ENCODE measurements at regions not wholly inside any gene's neighbourhood (a gene's known extent, or its start where the extent isn't known, plus 50 kb on each side); places are given as distances from the start of the nearest gene placed in this dataset.

GRCh38 chr6:133626096-133626666 is 262.7 kb upstream of the TCF21 start:
- peak in 2 of 11 donors; percentile 32 to 49 for DNase-seq (ENCODE audit: extremely low read depth in 1 of 11, low read depth in 9 of 11, low spot score in 4 of 11)

GRCh38 chr6:133629970-133630369 is 258.9 kb upstream of the TCF21 start:
- no peak for DNase-seq (ENCODE audit: extremely low read depth in 1 of 11, low read depth in 9 of 11, low spot score in 4 of 11)

DNA sequence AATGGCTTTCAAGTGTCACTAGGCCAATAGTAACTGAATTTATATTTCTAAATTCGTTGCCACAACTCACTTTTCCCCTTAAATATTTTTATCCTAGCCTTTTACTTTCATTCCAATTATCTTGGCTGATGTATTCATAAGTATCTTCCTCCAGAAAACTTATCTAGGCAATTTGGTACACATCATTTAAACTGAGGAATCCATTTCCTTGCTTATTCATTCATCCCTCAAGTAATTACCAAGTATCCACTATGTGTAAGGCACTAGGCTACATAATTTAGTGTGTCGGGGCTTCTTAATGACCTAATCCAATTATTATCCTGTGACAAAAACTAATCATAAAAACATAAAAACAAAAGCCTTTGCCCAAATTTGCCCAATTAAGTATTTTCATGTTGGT is 258.3 kb upstream of the TCF21 start:
- no peak for DNase-seq (ENCODE audit: extremely low read depth in 1 of 11, low read depth in 9 of 11, low spot score in 4 of 11)

- DNase-seq (ENCODE audit: extremely low read depth in 1 of 11, low read depth in 9 of 11, low spot score in 4 of 11) = peak in 1 of 11 donors; percentile 46
Measured at GRCh38 chr6:133631421-133631820, 257.5 kb upstream of the TCF21 start.

DNA sequence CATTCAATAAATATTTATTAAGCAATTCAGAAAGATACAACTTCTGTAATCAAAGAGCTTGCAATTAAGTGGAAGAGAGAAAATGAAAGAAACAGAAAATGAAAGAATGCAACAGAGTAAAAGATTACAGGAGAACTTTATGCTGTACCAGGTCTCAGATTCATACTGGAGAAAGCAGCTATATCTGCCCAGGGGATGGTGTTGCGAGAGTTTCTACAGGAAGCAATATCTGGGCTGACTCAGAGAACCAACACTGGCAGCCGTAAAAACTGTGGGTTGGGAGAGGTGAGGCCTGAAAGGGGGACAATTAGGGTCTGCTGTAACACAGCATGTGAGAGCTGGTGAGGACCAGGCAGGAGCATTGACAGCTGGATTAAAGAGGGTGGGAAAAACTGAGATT is 256.7 kb upstream of the TCF21 start:
- no peak for DNase-seq (ENCODE audit: extremely low read depth in 1 of 11, low read depth in 9 of 11, low spot score in 4 of 11)

- no peak for DNase-seq (ENCODE audit: extremely low read depth in 1 of 11, low read depth in 9 of 11, low spot score in 4 of 11)
Measured at GRCh38 chr6:133632906-133633305, 256.0 kb upstream of the TCF21 start.

DNA sequence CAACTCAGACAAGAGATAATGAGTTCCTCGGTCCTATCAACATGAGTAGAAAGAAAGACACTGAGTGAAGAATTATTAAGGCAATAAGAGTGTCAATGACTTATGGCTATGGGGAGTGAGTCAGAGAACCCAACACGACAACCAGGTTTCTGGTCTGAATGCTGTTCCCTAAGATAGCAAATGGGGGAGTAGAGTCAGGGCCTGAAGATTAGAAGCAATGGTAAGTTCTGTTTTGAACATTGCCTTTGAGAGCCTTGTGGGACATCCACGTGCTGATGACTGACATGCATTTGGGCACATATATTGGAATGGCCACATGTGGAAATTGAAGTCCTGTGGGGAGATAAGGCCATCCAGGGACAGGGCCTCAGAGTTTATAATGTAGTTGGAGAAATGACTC is 254.4 kb upstream of the TCF21 start:
- no peak for DNase-seq (ENCODE audit: extremely low read depth in 1 of 11, low read depth in 9 of 11, low spot score in 4 of 11)

- no peak for DNase-seq (ENCODE audit: extremely low read depth in 1 of 11, low read depth in 9 of 11, low spot score in 4 of 11)
Measured at GRCh38 chr6:133635447-133635846, 253.5 kb upstream of the TCF21 start.

- no peak for DNase-seq (ENCODE audit: extremely low read depth in 1 of 11, low read depth in 9 of 11, low spot score in 4 of 11)
Measured at GRCh38 chr6:133637436-133637835, 251.5 kb upstream of the TCF21 start.

DNA sequence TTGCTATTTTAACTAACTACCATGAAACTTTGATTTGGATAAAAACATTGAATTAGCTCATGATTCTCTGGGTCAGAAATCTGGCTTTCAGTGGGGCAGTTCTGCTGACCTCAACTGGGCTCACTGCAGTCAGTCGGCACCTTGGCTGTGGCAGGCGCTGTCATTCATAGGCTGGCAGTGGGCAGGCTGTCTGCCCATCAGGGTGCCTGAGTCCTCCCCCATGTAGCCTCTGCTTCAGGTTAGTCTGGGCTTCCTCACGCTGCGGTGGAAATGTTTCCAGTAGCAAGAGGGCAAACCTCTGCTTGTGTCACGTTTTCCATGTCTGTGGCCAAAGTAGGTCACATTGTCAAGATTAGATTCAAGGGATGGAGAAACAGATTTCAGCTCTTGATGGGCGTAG is 251.0 kb upstream of the TCF21 start:
- no peak for DNase-seq (ENCODE audit: extremely low read depth in 1 of 11, low read depth in 9 of 11, low spot score in 4 of 11)

DNA sequence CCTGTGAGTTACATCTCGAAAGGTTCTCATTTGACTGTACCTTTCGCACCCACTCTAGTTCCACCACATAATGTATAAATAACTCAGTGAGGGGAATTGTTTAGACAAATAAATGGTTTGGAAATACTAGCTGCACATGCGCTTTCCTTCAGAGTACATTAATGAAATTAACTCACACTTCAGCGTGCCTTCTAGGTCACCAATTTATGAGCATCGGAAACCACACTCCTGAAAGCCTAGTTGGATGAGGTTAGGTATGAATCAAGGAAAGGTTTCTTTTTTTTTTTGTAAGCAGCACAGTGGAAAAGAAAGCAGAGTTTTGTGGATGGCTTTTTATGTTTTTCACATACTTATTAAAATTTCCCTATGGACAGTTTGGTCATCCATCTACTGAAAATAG is 247.8 kb upstream of the TCF21 start:
- no peak for DNase-seq (ENCODE audit: extremely low read depth in 1 of 11, low read depth in 9 of 11, low spot score in 4 of 11)

GRCh38 chr6:133644548-133644891 is 244.4 kb upstream of the TCF21 start:
- DNase-seq (ENCODE audit: extremely low read depth in 1 of 11, low read depth in 9 of 11, low spot score in 4 of 11) = no peak

DNA sequence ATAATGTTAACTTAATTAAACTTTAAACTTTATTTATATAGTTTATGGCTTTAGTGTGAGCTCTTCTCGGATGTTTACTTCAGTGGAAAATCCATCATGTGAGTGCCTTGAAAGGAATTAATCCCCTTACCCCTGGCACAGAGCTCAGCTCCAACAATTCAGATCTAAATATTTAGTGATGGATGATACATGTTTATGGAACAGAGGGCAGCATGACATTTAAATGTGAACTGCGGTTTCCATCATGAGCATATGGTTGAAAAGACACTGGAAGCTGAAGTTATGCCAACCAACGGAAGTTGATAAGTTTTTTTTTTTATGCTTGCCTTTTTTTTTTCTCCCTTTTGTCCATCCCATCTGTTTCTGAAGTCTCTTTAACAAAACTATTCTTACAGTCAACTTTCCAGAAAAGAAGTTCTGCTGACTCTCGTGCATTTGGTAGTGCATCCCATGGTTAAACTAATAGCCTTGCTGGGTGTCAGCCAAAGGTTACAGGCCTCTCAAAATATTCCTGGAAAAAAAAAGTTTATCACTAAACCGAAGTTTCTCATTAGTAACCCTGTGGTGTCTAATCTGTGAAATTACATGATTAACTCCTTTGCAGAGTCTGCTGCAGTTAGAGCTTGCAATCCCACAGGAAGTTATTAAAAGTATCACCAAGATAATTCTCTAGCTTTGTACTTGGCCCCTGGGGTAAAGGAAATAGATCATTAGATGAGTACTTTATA is 243.9 kb upstream of the TCF21 start:
- DNase-seq (ENCODE audit: extremely low read depth in 1 of 11, low read depth in 9 of 11, low spot score in 4 of 11) = peak in 8 of 11 donors; percentile 54 to 84 (median 68)

DNA sequence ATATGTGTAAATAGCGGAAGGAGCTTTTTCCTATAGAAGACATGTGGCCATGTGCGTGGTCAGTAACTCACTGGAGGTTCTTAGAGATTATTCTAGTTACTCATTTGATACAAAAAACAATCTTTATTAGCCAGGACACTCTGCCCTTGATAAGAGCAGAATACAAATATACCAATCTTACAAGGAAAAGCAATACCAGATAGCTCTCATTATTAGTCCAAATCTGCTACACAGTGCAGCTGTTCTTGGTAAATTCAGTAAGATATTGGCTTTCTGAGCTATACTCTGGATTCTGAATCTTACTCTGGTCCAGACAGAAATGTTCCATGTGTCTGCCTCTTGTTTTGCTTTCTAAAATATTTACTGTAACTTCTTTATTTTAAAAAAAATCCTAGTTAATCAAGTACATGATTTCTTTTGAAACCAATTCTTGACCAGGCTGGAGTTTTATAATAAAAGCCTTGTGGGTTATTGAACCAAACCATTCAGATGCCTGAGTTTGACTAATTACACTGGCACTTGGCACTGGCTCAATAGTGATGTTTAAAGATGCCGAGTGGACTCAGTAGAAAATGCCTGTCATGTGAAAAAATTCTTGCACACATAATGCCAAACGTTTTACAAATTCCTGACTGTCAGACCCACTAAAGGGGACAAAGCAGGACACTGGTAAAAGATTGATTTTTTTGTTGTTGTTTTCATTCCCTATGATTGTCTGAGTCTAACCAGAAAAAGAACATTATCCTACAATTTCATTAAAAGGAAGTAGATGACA is 242.8 kb upstream of the TCF21 start:
- peak in 1 of 11 donors; percentile 31 for DNase-seq (ENCODE audit: extremely low read depth in 1 of 11, low read depth in 9 of 11, low spot score in 4 of 11)

- no peak for DNase-seq (ENCODE audit: extremely low read depth in 1 of 11, low read depth in 9 of 11, low spot score in 4 of 11)
Measured at GRCh38 chr6:133648581-133648980, 240.3 kb upstream of the TCF21 start.

- DNase-seq (ENCODE audit: extremely low read depth in 1 of 11, low read depth in 9 of 11, low spot score in 4 of 11) = no peak
Measured at GRCh38 chr6:133671376-133671775, 217.5 kb upstream of the TCF21 start.

DNA sequence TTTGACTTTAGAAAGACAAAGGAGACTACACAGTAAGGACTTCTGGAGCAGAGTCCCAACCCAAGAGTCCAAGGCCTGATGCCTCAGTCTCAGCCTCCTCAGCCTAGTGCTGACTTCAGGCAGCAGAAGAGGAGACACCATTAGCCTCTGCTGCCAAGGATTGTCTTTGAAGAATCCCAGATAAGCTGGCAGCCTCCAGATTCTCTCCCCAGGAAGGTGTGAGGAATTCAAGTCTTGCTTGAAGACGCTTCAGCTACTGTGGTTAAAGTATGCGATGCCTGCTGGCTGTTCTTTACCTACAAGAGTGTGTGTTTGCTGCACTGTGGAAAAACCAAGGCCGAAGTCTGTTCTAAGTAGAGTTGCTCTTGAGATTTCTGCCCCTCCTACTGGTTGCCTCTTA is 215.9 kb upstream of the TCF21 start:
- DNase-seq (ENCODE audit: extremely low read depth in 1 of 11, low read depth in 9 of 11, low spot score in 4 of 11) = no peak

DNA sequence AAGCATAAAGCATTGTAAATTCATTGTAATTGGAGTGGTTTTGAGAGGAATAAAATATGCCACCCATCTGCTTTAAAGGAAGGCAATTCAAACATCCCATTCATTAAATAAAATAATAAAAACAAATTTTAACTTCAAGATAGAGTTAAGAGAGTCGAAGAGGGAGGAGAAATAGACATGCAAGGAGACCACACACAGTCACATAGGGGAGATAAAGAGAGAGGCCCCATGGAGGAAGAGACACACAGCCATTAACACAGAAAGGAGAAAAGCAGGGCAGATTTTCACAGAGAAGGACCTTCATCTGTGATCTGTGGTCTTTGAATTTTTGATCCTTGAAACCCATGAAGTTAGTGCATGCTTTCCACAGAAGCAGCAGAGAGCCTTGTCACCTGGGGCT is 214.3 kb upstream of the TCF21 start:
- peak in 1 of 11 donors; percentile 20 for DNase-seq (ENCODE audit: extremely low read depth in 1 of 11, low read depth in 9 of 11, low spot score in 4 of 11)

DNA sequence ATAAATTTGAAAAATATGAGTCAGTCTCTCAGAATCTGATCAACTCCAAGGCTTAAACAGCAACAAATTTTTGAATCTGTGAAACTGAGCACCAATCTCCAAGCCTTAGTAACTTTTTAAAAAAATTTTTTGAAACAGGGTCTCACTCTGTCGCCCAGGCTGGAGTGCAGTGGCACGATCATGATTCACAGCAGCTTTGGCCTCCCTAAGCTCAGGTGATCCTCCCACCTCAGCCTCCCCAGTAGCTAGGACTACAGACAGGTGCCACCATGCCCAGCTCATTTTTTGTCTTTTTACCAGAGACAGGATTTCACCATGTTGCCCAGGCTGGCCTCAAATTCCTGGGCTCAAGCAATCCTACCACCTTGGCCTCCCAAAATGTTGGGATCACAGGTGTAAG is 207.9 kb upstream of the TCF21 start:
- DNase-seq (ENCODE audit: extremely low read depth in 1 of 11, low read depth in 9 of 11, low spot score in 4 of 11) = no peak

DNA sequence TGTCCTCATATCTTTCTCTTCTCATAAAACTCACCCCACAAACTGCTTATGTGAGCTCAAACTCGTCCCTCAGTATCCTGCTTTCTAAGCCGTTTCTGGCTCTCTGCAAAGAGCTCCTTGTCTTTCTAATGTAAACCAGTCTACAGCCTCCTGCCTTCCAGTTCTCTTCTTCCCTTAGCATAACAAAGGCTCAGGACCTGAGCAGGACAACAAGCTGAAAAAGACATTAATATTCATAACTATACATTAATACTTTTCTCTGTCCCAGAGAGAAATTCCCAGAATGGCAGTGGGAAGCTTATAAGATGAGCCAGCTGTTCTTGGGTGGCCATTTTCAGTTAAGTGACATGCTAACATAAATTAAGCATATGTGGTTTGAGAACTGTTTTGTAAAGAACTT is 207.0 kb upstream of the TCF21 start:
- no peak for DNase-seq (ENCODE audit: extremely low read depth in 1 of 11, low read depth in 9 of 11, low spot score in 4 of 11)
